PC-9 (cell line): ENCODE measurements at regions not wholly inside any gene's neighbourhood (a gene's known extent, or its start where the extent isn't known, plus 50 kb on each side); places are given as distances from the start of the nearest gene placed in this dataset.

Experiments
- BruUV-seq: library from RNA; stranded (reverse); fragments of 400-500 nt; replicated peaks from 2 replicates; lab custom pipeline; 2021; lab: Mats Ljungman, UMichigan
- CTCF ChIA-PET: fragments of 300-600 bp; sonication (Branson Sonifier 250); formaldehyde crosslinking; loops from one replicate; lab custom pipeline; 2022; ENCODE audit warnings: antibody characterized with exemption; lab: Charles Lee
- POLR2A ChIA-PET: fragments of 300-600 bp; sonication (Branson Sonifier 250); formaldehyde crosslinking; loops from one replicate; lab custom pipeline; 2022; ENCODE audit warnings: antibody characterized with exemption; ENCODE audit not compliant: unreplicated experiment; lab: Charles Lee
- DNase-seq, 2 experiments: peaks; one replicate each; pipeline versions ENCODE4 v3.0.0 to v3.0.0-alpha.2; 2015 to 2022; ENCODE audit warnings: mixed read lengths in 1 of 2
- H2AFZ ChIP-seq: fragments of 200-600 bp; sonication (generic); 2 replicates; pipeline ENCODE4 v1.8.1; 2017; ENCODE audit warnings: antibody characterized with exemption
- H3F3A ChIP-seq: fragments of 200-600 bp; sonication (generic); 2 replicates; pipeline ENCODE4 v1.8.1; 2017; ENCODE audit warnings: antibody characterized with exemption, mild to moderate bottlenecking, low read depth; ENCODE audit not compliant: insufficient read depth
- H3K27ac ChIP-seq: fragments of 200-600 bp; sonication (generic); 2 replicates; pipeline ENCODE4 v1.6.1; 2016; ENCODE audit warnings: mixed run types
- H3K27me3 ChIP-seq: fragments of 200-600 bp; sonication (generic); 2 replicates; pipeline ENCODE4 v1.6.1; 2016; ENCODE audit warnings: low read depth, mixed run types; ENCODE audit not compliant: insufficient read depth
- H3K36me3 ChIP-seq: fragments of 200-600 bp; sonication (generic); 2 replicates; pipeline ENCODE4 v1.6.1; 2016; ENCODE audit warnings: low read depth, mixed run types
- H3K4me1 ChIP-seq: fragments of 200-600 bp; sonication (generic); replicated peaks from 2 replicates; pipeline ENCODE4 v1.6.1; 2016; ENCODE audit warnings: mixed run types; ENCODE audit not compliant: insufficient read depth
- H3K4me2 ChIP-seq: fragments of 200-600 bp; sonication (generic); 2 replicates; pipeline ENCODE4 v1.6.1; 2017; ENCODE audit warnings: mixed run types
- H3K4me3 ChIP-seq: fragments of 200-600 bp; sonication (generic); 2 replicates; pipeline ENCODE4 v1.6.1; 2016; ENCODE audit warnings: mixed run types
- H3K79me2 ChIP-seq: fragments of 200-600 bp; sonication (generic); 2 replicates; pipeline ENCODE4 v1.6.1; 2017; ENCODE audit warnings: low read depth, mixed run types
- H3K9me2 ChIP-seq: fragments of 200-600 bp; sonication (generic); 2 replicates; pipeline ENCODE4 v1.8.1; 2017; ENCODE audit warnings: mild to moderate bottlenecking; ENCODE audit not compliant: insufficient read depth
- H3K9me3 ChIP-seq: fragments of 200-600 bp; sonication (generic); 2 replicates; pipeline ENCODE4 v1.8.1; 2016; ENCODE audit warnings: low read depth; ENCODE audit not compliant: insufficient read depth
- H4K20me1 ChIP-seq: fragments of 200-600 bp; sonication (generic); 2 replicates; pipeline ENCODE4 v1.8.1; 2017; ENCODE audit not compliant: insufficient read depth
- CTCF ChIP-seq: fragments of 200-600 bp; sonication (generic); conservative IDR thresholded peaks from 2 replicates; pipeline ENCODE4 v1.6.1; 2017; ENCODE audit warnings: mixed run types, antibody characterized with exemption, mild to moderate bottlenecking, moderate library complexity
- EZH2 ChIP-seq: fragments of 200-600 bp; sonication (generic); IDR thresholded peaks from 2 replicates; pipeline ENCODE4 v1.8.0; 2017; ENCODE audit warnings: antibody characterized with exemption, low read depth
- intact Hi-C: fragments of 100-400 bp; cut with micrococcal nuclease; formaldehyde crosslinking; loops from one replicate; pipeline ENCODE4 v1.10.0; 2022; ENCODE audit not compliant: unreplicated experiment

- Histone ChIP-seq H3K27me3 (no peaks in the 10 kb centered on the region), H3K9me3 (no peaks in the 10 kb centered on the region), H2AFZ (no peak overlapping the region), H3K4me2 (no peak overlapping the region), H3K9me2 (peaks cover 3% of the 10 kb centered on the region; the same call in 1 of the 2 replicates), H3K27ac (no peak overlapping the region), H4K20me1 (no peaks in the 10 kb centered on the region), H3K36me3 (no peaks in the 10 kb centered on the region), H3K4me1 (no peaks in the 10 kb centered on the region), H3K4me3 (no peak overlapping the region), H3F3A (no peaks in the 10 kb centered on the region), H3K79me2 (no peaks in the 10 kb centered on the region)
- intact Hi-C loops, result no loop called here
- no peak for TF ChIP-seq EZH2
- no peak for TF ChIP-seq CTCF
- POLR2A ChIA-PET, result no interaction called here
- no TSS peak for BruUV-seq
- DNase-seq, result no peak
- CTCF ChIA-PET, result no interaction called here
These were observed 105.3 kb upstream of the ZPLD1 start for GRCh38 chr3:102329561-102329960.

GRCh38 chr3:102332205-102332604, 102.6 kb upstream of the ZPLD1 start:
- no peaks in the 10 kb centered on the region for H3K27me3 ChIP-seq
- no peaks in the 10 kb centered on the region for H3K9me3 ChIP-seq
- intact Hi-C loops, result no loop called here
- ChIA-PET CTCF (interaction anchor here (0.6 kb wide), 1 partner anchor 103 kb away, joined by 3 read pairs; no protein-coding TSS in a partner anchor), POLR2A (no interaction called here)
- 0 out of 2 replicates have a peak, but pooled peaks cover 3% of the 10 kb centered on the region for H3K9me2 ChIP-seq
- no peaks in the 10 kb centered on the region for H4K20me1 ChIP-seq
- no peaks in the 10 kb centered on the region for H3K36me3 ChIP-seq
- BruUV-seq, result no TSS peak
- no peak for TF ChIP-seq CTCF
- H2AFZ ChIP-seq, result no peak overlapping the region
- DNase-seq, result no peak
- H3K4me2 ChIP-seq, result no peak overlapping the region
- no peaks in the 10 kb centered on the region for H3F3A ChIP-seq
- no peak overlapping the region for H3K4me3 ChIP-seq
- H3K27ac ChIP-seq, result no peak overlapping the region
- H3K79me2 ChIP-seq, result no peaks in the 10 kb centered on the region
- H3K4me1 ChIP-seq, result no peaks in the 10 kb centered on the region

- H2AFZ ChIP-seq, result 0 out of 2 replicates have a peak overlapping the region, but pooled peaks have one; percentile 50
- no peaks in the 10 kb centered on the region for H3K9me3 ChIP-seq
- TF ChIP-seq CTCF (no peak), EZH2 (no peak)
- CTCF ChIA-PET, result interaction anchor here (0.6 kb wide), 2 partner anchors 104 to 166 kb away, joined by 3 read pairs; no protein-coding TSS in a partner anchor
- H3K4me2 ChIP-seq, result no peak overlapping the region
- no peaks in the 10 kb centered on the region for H3K79me2 ChIP-seq
- H3K4me1 ChIP-seq, result no peaks in the 10 kb centered on the region
- POLR2A ChIA-PET, result no interaction called here
- no peaks in the 10 kb centered on the region for H3K36me3 ChIP-seq
- H3F3A ChIP-seq, result no peaks in the 10 kb centered on the region
- no peaks in the 10 kb centered on the region for H3K27me3 ChIP-seq
- H4K20me1 ChIP-seq, result no peaks in the 10 kb centered on the region
- no peak overlapping the region for H3K27ac ChIP-seq
- H3K9me2 ChIP-seq, result no peaks in the 10 kb centered on the region
- no peak for DNase-seq
- intact Hi-C loops, result no loop called here
- H3K4me3 ChIP-seq, result no peak overlapping the region
- no TSS peak for BruUV-seq
These were observed 101.9 kb upstream of the ZPLD1 start for GRCh38 chr3:102332934-102333333.
